HepG2 (cell line): ENCODE measurements at regions not wholly inside any gene's neighbourhood (a gene's known extent, or its start where the extent isn't known, plus 50 kb on each side); places are given as distances from the start of the nearest gene placed in this dataset.

Experiments
- ATAC-seq: fragments of 200-7000 bp; cut with Tn5 transposase; 3 replicates; pipeline ENCODE4 v1.9.1; 2020; ENCODE audit warnings: mild to moderate bottlenecking, moderate library complexity
- BruUV-seq: library from RNA; stranded (reverse); fragments of 400-500 nt; replicated peaks from 2 replicates; lab custom pipeline; 2021; lab: Mats Ljungman, UMichigan
- CTCF ChIA-PET: fragments of 300-600 bp; formaldehyde crosslinking; extraction: SDS; loops from one replicate; lab custom pipeline; 2021; ENCODE audit warnings: low total read pairs, inconsistent platforms, low intra/inter-chr PET ratio; lab: Yijun Ruan, JAX
- POLR2A ChIA-PET: fragments of 350-600 bp; sonication (Branson Sonifier 250); formaldehyde crosslinking; loops from one replicate; lab custom pipeline; 2020; ENCODE audit warnings: antibody characterized with exemption, inconsistent platforms; lab: Yijun Ruan, JAX
- DNase-seq: peaks from one replicate; pipeline ENCODE4 v3.0.0-alpha.2; 2015; ENCODE audit warnings: low spot score
- FAIRE-seq: peaks from 3 replicates; lab custom pipeline; 2011; peaks lifted over from hg19 to GRCh38; lab: Jason Lieb, UNC
- H2AFZ ChIP-seq: one replicate; pipeline ENCODE4 v1.6.1; 2011; ENCODE audit warnings: low read length, inconsistent platforms
- H3K27ac ChIP-seq: fragments of 300-600 bp; 3 replicates; pipeline ENCODE4 v1.8.0; 2011; ENCODE audit warnings: mixed run types, mild to moderate bottlenecking, mixed read lengths, low read length, inconsistent platforms; ENCODE audit not compliant: insufficient read depth; ENCODE audit errors: extremely low read length
- H3K27me3 ChIP-seq, 2 experiments: fragments of 200-600 bp in 1 of 2; 2 replicates in 1 of 2; 3 replicates in 1 of 2; pipeline versions ENCODE4 v1.6.0 to v1.8.0; 2011; ENCODE audit warnings: low read length in 2 of 2, mild to moderate bottlenecking in 2 of 2, moderate library complexity in 2 of 2, inconsistent platforms in 1 of 2; ENCODE audit not compliant: insufficient read depth in 2 of 2, control insufficient read depth in 1 of 2
- H3K36me3 ChIP-seq, 2 experiments: fragments of 200-600 bp in 1 of 2; replicated peaks in 1 of 2; 2 replicates in 1 of 2; 3 replicates in 1 of 2; pipeline versions ENCODE4 v1.5.1 to v1.8.0; 2011; ENCODE audit warnings: low read length in 2 of 2, inconsistent platforms in 1 of 2; ENCODE audit not compliant: insufficient read depth in 2 of 2, control insufficient read depth in 1 of 2
- H3K4me1 ChIP-seq: 2 replicates; pipeline ENCODE4 v1.5.1; 2012; ENCODE audit warnings: low read length, inconsistent platforms; ENCODE audit not compliant: insufficient read depth
- H3K4me2 ChIP-seq: 2 replicates; pipeline ENCODE4 v1.6.0; 2011; ENCODE audit warnings: low read depth, low read length, inconsistent platforms
- H3K4me3 ChIP-seq, 3 experiments: fragments of 200-600 bp in 1 of 3; sonication (generic), shearing (Covaris generic) in 1 of 3; replicated peaks in 1 of 3; 2 replicates each; pipeline ENCODE4 v1.5.1; 2011 to 2016; ENCODE audit warnings: low read length in 3 of 3, inconsistent platforms in 2 of 3, low read depth in 2 of 3, mild to moderate bottlenecking in 2 of 3, control low read depth in 1 of 3, mixed read lengths in 1 of 3; ENCODE audit not compliant: insufficient read depth in 1 of 3
- H3K79me2 ChIP-seq: one replicate; pipeline ENCODE4 v1.6.1; 2011; ENCODE audit warnings: low read length, inconsistent platforms; ENCODE audit not compliant: insufficient read depth
- H3K9ac ChIP-seq: 2 replicates; pipeline ENCODE4 v1.6.0; 2011; ENCODE audit warnings: mild to moderate bottlenecking, low read depth, low read length, inconsistent platforms; ENCODE audit not compliant: insufficient read depth
- H3K9me3 ChIP-seq: 2 replicates; pipeline ENCODE4 v1.5.1; 2012; ENCODE audit warnings: mild to moderate bottlenecking, low read length
- H4K20me1 ChIP-seq: 2 replicates; pipeline ENCODE4 v1.6.0; 2011; ENCODE audit warnings: inconsistent platforms, mild to moderate bottlenecking, low read length, moderate library complexity; ENCODE audit not compliant: insufficient read depth
- CCAR2 ChIP-seq: fragments of 200-400 bp; formaldehyde crosslinking; optimal IDR thresholded peaks from 2 replicates; pipeline ENCODE3; 2018; ENCODE audit warnings: low read depth, mild to moderate bottlenecking, low read length, moderate library complexity
- CSRNP2 ChIP-seq: sonication (generic); formaldehyde crosslinking; conservative IDR thresholded peaks from 2 replicates; pipeline ENCODE4 v1.8.0; 2022; ENCODE audit warnings: low read depth, missing genetic modification reagents
- E2F5 ChIP-seq: sonication (generic); formaldehyde crosslinking; conservative IDR thresholded peaks from 2 replicates; pipeline ENCODE4 v1.4.0; 2020; ENCODE audit warnings: missing genetic modification reagents
- MTA3 ChIP-seq: sonication (generic); formaldehyde crosslinking; IDR thresholded peaks from 2 replicates; pipeline ENCODE4 v1.4.0; 2020; ENCODE audit warnings: missing genetic modification reagents
- NFKB2 ChIP-seq: sonication (generic); formaldehyde crosslinking; IDR thresholded peaks from 2 replicates; pipeline ENCODE4 v1.4.0; 2020; ENCODE audit warnings: missing genetic modification reagents, borderline replicate concordance
- PATZ1 ChIP-seq: sonication (generic); formaldehyde crosslinking; IDR thresholded peaks from 2 replicates; pipeline ENCODE4 v1.4.0; 2020; ENCODE audit warnings: missing genetic modification reagents
- PLRG1 ChIP-seq: fragments of 450-650 bp; conservative IDR thresholded peaks from 2 replicates; pipeline ENCODE4 v1.6.1; 2016
- SMAD1 ChIP-seq: sonication (generic); formaldehyde crosslinking; IDR thresholded peaks from 2 replicates; pipeline ENCODE4 v1.4.0; 2020; ENCODE audit warnings: missing genetic modification reagents, low read depth, mild to moderate bottlenecking, borderline replicate concordance
- STAT5B ChIP-seq: sonication (generic); formaldehyde crosslinking; IDR thresholded peaks from 2 replicates; pipeline ENCODE4 v1.4.0; 2020; ENCODE audit warnings: missing genetic modification reagents
- XRCC5 ChIP-seq: fragments of 200-400 bp; formaldehyde crosslinking; optimal IDR thresholded peaks from 2 replicates; pipeline ENCODE3; 2017; ENCODE audit warnings: mild to moderate bottlenecking, low read length
- ZBTB7B ChIP-seq: sonication (generic); formaldehyde crosslinking; IDR thresholded peaks from 2 replicates; pipeline ENCODE4 v1.4.0; 2020; ENCODE audit warnings: missing genetic modification reagents
- ZNF251 ChIP-seq: sonication (generic); formaldehyde crosslinking; IDR thresholded peaks from 2 replicates; pipeline ENCODE4 v1.9.0; 2021; ENCODE audit warnings: mild to moderate bottlenecking, missing genetic modification reagents
- ZNF557 ChIP-seq: sonication (generic); formaldehyde crosslinking; IDR thresholded peaks from 2 replicates; pipeline ENCODE4 v1.4.0; 2020; ENCODE audit warnings: missing genetic modification reagents
- ZNF569 ChIP-seq: sonication (generic); formaldehyde crosslinking; IDR thresholded peaks from 2 replicates; pipeline ENCODE4 v1.5.0; 2020; ENCODE audit warnings: mild to moderate bottlenecking, missing genetic modification reagents, moderate library complexity, borderline replicate concordance
- ZNF598 ChIP-seq: sonication (generic); formaldehyde crosslinking; IDR thresholded peaks from 2 replicates; pipeline ENCODE4 v1.5.1; 2020; ENCODE audit warnings: mild to moderate bottlenecking, missing genetic modification reagents, borderline replicate concordance
- ZNF777 ChIP-seq: sonication (generic); formaldehyde crosslinking; IDR thresholded peaks from 2 replicates; pipeline ENCODE4 v1.4.0; 2020; ENCODE audit warnings: missing genetic modification reagents
- ZNF780A ChIP-seq: sonication (generic); formaldehyde crosslinking; IDR thresholded peaks from 2 replicates; pipeline ENCODE4 v1.8.0; 2022; ENCODE audit warnings: mild to moderate bottlenecking, missing genetic modification reagents, moderate library complexity
- WGBS: methylation state at CpG from one replicate; pipeline ENCODE4 v1.1.6; 2017; ENCODE audit warnings: low lambda C conversion rate; 5-methylcytosine and 5-hydroxymethylcytosine counted together
- in situ Hi-C: cut with HindIII; loops from 2 replicates; pipeline ENCODE4 v1.10.0; 2017; ENCODE audit warnings: low pct_unique_long_range_greater_than_20kb; ENCODE audit not compliant: extremely low pct_ligation_motif_present
- intact Hi-C: fragments of 100-400 bp; cut with micrococcal nuclease; formaldehyde crosslinking; loops from one replicate; pipeline ENCODE4 v1.10.0; 2022; ENCODE audit not compliant: unreplicated experiment

- no peak for TF ChIP-seq ZNF777 (CRISPR knock-in tag)
These were observed 593.4 kb upstream of the NETO1 start (continued) for GRCh38 chr18:73461038-73461779.

GRCh38 chr18:73458186-73458964 is 590.6 kb upstream of the NETO1 start:
- Histone ChIP-seq H3K27me3 (no peaks in the 10 kb centered on the region; a peak in 1 of 5 replicates), H3K4me3 (no peak overlapping the region), H3K9ac (no peak overlapping the region), H3K27ac (no peak overlapping the region), H3K4me1 (peaks cover 6% of the 10 kb centered on the region; the same call in 1 of the 2 replicates), H3K79me2 (no peaks in the 10 kb centered on the region), H2AFZ (no peak overlapping the region), H3K36me3 (no peaks in the 10 kb centered on the region), H3K9me3 (no peaks in the 10 kb centered on the region), H4K20me1 (no peaks in the 10 kb centered on the region), H3K4me2 (no peak overlapping the region)
- POLR2A ChIA-PET = no interaction called here
- FAIRE-seq = no peak
- no TSS peak for BruUV-seq
- WGBS = 2% methylated on average over 6 of the region's 6 CpGs
- intact Hi-C loops (no loop called here), in situ Hi-C loops (no loop called here)
- ATAC-seq = no peak
- CTCF ChIA-PET = no interaction called here
- DNase-seq = no peak
- TF ChIP-seq ZNF598 (CRISPR knock-in tag) (no peak), PATZ1 (no peak), CSRNP2 (no peak), STAT5B (CRISPR knock-in tag) (no peak), CCAR2 (no peak), MTA3 (no peak), ZNF557 (CRISPR knock-in tag) (no peak), ZNF780A (CRISPR knock-in tag) (no peak), SMAD1 (no peak), E2F5 (no peak), PLRG1 (no peak), XRCC5 (no peak), NFKB2 (CRISPR knock-in tag) (no peak), ZBTB7B (CRISPR knock-in tag) (no peak), ZNF569 (CRISPR knock-in tag) (no peak), ZNF251 (no peak)
